Small intestine (tissue), 7 donors: ENCODE measurements at regions not wholly inside any gene's neighbourhood (a gene's known extent, or its start where the extent isn't known, plus 50 kb on each side); places are given as distances from the start of the nearest gene placed in this dataset.

Experiments
- DNase-seq, 2 donors: peaks; one replicate each; pipeline versions ENCODE4 v3.0.0 to v3.0.0-alpha.2; 2013
- FAIRE-seq: peaks from 2 replicates; lab custom pipeline; 2012; peaks lifted over from hg19 to GRCh38; lab: Jason Lieb, UNC
- H3K27ac ChIP-seq, 3 donors: one replicate each; pipeline ENCODE4 v1.5.1; 2013; ENCODE audit warnings: low read length in 2 of 3, mild to moderate bottlenecking in 2 of 3, control low read depth in 1 of 3, inconsistent platforms in 1 of 3, low read depth in 1 of 3, moderate library complexity in 1 of 3
- H3K27me3 ChIP-seq, 3 donors: one replicate each; pipeline ENCODE4 v1.6.1; 2013; ENCODE audit warnings: low read length in 3 of 3, inconsistent platforms in 1 of 3; ENCODE audit not compliant: control insufficient read depth in 3 of 3, insufficient read depth in 3 of 3
- H3K36me3 ChIP-seq, 3 donors: one replicate each; pipeline ENCODE4 v1.6.1; 2013; ENCODE audit warnings: low read length in 3 of 3, inconsistent platforms in 1 of 3, low read depth in 1 of 3, mild to moderate bottlenecking in 1 of 3, moderate library complexity in 1 of 3; ENCODE audit not compliant: control insufficient read depth in 3 of 3, insufficient read depth in 2 of 3
- H3K4me1 ChIP-seq, 3 donors: one replicate each; pipeline ENCODE4 v1.6.1; 2013; ENCODE audit warnings: low read length in 2 of 3, inconsistent platforms in 1 of 3, low read depth in 1 of 3, mild to moderate bottlenecking in 1 of 3, moderate library complexity in 1 of 3; ENCODE audit not compliant: control insufficient read depth in 3 of 3, insufficient read depth in 2 of 3
- H3K4me3 ChIP-seq, 3 donors: one replicate each; pipeline ENCODE4 v1.5.1; 2013; ENCODE audit warnings: low read length in 3 of 3, control low read depth in 1 of 3, inconsistent platforms in 1 of 3, low read depth in 1 of 3, mild to moderate bottlenecking in 1 of 3, moderate library complexity in 1 of 3
- H3K9me3 ChIP-seq, 2 donors: one replicate each; pipeline ENCODE4 v1.6.1; 2013; ENCODE audit warnings: low read depth in 1 of 2, low read length in 1 of 2; ENCODE audit not compliant: control insufficient read depth in 2 of 2, insufficient read depth in 1 of 2
- WGBS, 3 donors: extraction: QIAGEN DNeasy Blood & Tissue Kit; methylation state at CpG; one replicate each; pipeline ENCODE4 v1.1.7; 2013; 5-methylcytosine and 5-hydroxymethylcytosine counted together
- donor health status: healthy with polysubstance abuse.
- donor health status: control.
- donor health status: control.
- donor health status: Bipolar disorder and iron deficiency.
- donor health status: healthy.

DNA sequence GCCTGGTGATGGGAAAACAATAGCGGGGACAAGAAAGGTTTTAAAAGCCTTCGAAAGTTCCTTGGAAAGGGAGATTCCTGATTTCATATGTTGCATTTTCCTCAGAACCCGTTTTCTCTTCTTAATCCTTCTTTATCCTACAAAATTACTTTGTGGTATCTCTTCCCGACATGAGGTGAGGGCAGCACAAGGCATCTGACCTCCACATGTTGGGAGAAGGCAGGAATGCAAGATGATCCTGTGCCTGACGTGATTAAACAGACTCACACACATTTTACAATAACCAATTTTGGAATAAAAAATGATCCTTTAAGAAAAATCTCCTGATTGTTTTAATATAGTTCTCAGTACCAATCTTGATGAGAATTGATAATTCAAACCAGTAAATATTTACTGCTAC lies 153.3 kb upstream of the MKLN1 start:
- WGBS, 3 donors: 78 to 83% (median 83%) methylated on average over 5 of the region's 5 CpGs
- DNase-seq: no peak
- no peak for FAIRE-seq

DNA sequence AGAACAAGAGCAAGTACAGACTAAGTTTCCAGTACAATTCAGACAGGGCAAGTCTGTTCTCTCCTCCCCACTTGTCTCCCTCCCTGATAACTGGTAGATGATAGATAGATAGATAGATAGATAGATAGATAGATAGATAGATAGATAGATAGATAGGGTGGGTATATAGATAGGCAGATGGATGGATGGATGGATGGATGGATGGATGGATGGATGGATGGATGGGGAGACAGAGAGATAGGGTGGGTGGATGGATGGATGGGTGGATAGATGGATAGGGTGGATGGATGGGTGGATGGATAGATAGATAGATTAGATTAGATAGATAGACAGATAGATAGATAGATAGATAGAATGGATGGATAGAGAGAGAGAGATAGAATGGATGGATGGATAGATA lies 152.8 kb upstream of the MKLN1 start:
- Histone ChIP-seq H3K4me1 (no peaks in the 10 kb centered on the region), H3K9me3 (no peaks in the 10 kb centered on the region), H3K27ac (no peak overlapping the region), H3K4me3 (no peak overlapping the region), H3K36me3 (no peaks in the 10 kb centered on the region), H3K27me3 (no peaks in the 10 kb centered on the region)
- FAIRE-seq: no peak
- DNase-seq: no peak

More for the DNA sequence above, 153.3 kb upstream of the MKLN1 start:
- no peaks in the 10 kb centered on the region for H3K4me1 ChIP-seq
- H3K9me3 ChIP-seq: no peaks in the 10 kb centered on the region
- H3K27me3 ChIP-seq: no peaks in the 10 kb centered on the region
- H3K36me3 ChIP-seq: no peaks in the 10 kb centered on the region
- no peak overlapping the region for H3K27ac ChIP-seq
- H3K4me3 ChIP-seq: no peak overlapping the region

DNA sequence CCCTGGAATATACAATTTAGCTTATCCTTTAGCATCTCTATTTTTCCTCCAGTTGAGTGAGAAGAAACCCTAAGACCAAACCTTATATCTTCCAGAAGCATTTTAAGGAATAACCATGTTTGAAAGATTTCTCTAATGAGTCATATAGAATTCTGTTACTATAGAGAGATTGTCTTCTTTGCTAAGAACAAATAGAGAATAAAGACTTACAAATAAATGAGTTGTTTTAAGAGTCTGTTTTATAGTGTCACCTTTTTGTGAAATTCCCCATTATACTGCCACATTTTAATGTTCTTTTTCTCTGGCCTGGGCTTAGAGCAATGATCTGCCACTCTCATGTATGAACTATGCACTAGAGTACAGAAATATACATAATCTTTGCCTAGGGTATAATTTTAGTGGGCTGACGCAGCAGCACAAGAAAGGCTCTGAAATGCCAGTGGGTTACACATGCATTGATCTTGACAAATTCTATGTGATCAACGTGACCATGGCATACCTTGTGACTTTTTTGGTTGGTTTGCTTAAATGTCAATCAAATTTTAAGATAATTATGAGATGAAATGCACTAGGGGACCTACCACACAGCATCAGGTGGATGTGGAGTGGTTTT lies 145.1 kb upstream of the MKLN1 start:
- no peaks in the 10 kb centered on the region for H3K36me3 ChIP-seq
- WGBS, 3 donors: 74 to 82% (median 76%) methylated on average over 2 of the region's 2 CpGs

GRCh38 chr7:131183072-131183471 lies 144.6 kb upstream of the MKLN1 start:
- H3K27me3 ChIP-seq: no peaks in the 10 kb centered on the region
- no peaks in the 10 kb centered on the region for H3K36me3 ChIP-seq
- H3K4me3 ChIP-seq: no peak overlapping the region
- no peaks in the 10 kb centered on the region for H3K4me1 ChIP-seq
- H3K9me3 ChIP-seq: no peaks in the 10 kb centered on the region
- FAIRE-seq (no peak), DNase-seq (no peak)
- H3K27ac ChIP-seq: no peak overlapping the region
- WGBS, 3 donors: 71 to 86% (median 80%) methylated on average over 2 of the region's 2 CpGs

More for the DNA sequence above, 145.1 kb upstream of the MKLN1 start:
- Histone ChIP-seq H3K27ac (no peak overlapping the region), H3K4me1 (no peaks in the 10 kb centered on the region), H3K4me3 (no peak overlapping the region), H3K9me3 (no peaks in the 10 kb centered on the region), H3K27me3 (no peaks in the 10 kb centered on the region)
- DNase-seq (no peak), FAIRE-seq (no peak)

DNA sequence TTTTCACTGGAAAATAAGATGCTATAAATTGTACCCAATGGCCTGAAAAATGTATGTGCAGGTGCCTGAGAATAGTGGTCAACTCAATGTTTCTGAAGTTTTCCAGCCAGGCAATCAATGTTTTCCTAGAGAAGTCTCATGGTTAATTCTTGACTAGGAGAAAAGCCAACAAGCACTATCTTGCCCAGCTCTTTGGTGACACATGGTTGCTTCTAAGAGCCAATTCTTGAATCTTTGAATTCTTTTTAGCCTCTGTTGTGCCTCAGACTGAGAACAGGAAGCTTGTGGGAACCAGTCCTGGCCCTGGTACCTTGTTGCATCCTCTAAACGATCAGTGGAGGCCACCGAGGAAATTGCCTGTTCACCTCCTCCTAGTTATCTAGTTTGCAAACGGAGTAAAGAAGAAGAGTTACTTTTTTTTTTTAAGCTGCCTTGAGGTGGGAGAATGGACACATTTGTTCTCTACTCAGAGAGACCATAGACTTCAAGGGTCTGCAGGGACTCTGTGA lies 144.0 kb upstream of the MKLN1 start:
- DNase-seq (peak in 1 of 2 donors; percentile 36), FAIRE-seq (no peak)
- H3K36me3 ChIP-seq: no peaks in the 10 kb centered on the region
- H3K27me3 ChIP-seq: no peaks in the 10 kb centered on the region
- H3K9me3 ChIP-seq: no peaks in the 10 kb centered on the region
- H3K27ac ChIP-seq: no peak overlapping the region
- 47 to 67% (median 49%) methylated on average over 3 of the region's 3 CpGs for WGBS, 3 donors
- H3K4me1 ChIP-seq: no peaks in the 10 kb centered on the region
- H3K4me3 ChIP-seq: no peak overlapping the region

- WGBS, 3 donors: 90 to 94% (median 90%) methylated on average over 7 of the region's 7 CpGs
- no peak for FAIRE-seq
- Histone ChIP-seq H3K36me3 (no peaks in the 10 kb centered on the region), H3K27ac (no peak overlapping the region), H3K4me3 (no peak overlapping the region), H3K4me1 (no peaks in the 10 kb centered on the region), H3K9me3 (no peaks in the 10 kb centered on the region), H3K27me3 (peaks cover 0 to 6% (median 0%) of the 10 kb centered on the region in 3 donors)
- DNase-seq: no peak
Observed at GRCh38 chr7:131186816-131187215, 140.9 kb upstream of the MKLN1 start.

GRCh38 chr7:131188367-131189339 lies 139.0 kb upstream of the MKLN1 start:
- Histone ChIP-seq H3K4me3 (no peak overlapping the region), H3K36me3 (no peaks in the 10 kb centered on the region), H3K27me3 (peaks cover 0 to 6% (median 0%) of the 10 kb centered on the region in 3 donors), H3K4me1 (no peaks in the 10 kb centered on the region), H3K27ac (peak overlapping the region in 1 of 3 donors; percentile 12), H3K9me3 (no peaks in the 10 kb centered on the region)
- 69 to 87% (median 72%) methylated on average over 8 of the region's 8 CpGs for WGBS, 3 donors
- peak in 1 of 2 donors; percentile 59 for DNase-seq
- FAIRE-seq: no peak

GRCh38 chr7:131189488-131189887 lies 138.2 kb upstream of the MKLN1 start:
- whole genome bisulfite sequencing, 3 donors: 74 to 78% (median 77%) methylated on average over 5 of the region's 5 CpGs
- Histone ChIP-seq H3K27me3 (peaks cover 0 to 6% (median 0%) of the 10 kb centered on the region in 3 donors), H3K36me3 (no peaks in the 10 kb centered on the region), H3K27ac (no peak overlapping the region), H3K4me1 (no peaks in the 10 kb centered on the region), H3K9me3 (no peaks in the 10 kb centered on the region), H3K4me3 (no peak overlapping the region)
- FAIRE-seq (no peak), DNase-seq (no peak)
